ENCODE measurements at regions not wholly inside any gene's neighbourhood (a gene's known extent, or its start where the extent isn't known, plus 50 kb on each side); places are given as distances from the start of the nearest gene placed in this dataset.

DNA sequence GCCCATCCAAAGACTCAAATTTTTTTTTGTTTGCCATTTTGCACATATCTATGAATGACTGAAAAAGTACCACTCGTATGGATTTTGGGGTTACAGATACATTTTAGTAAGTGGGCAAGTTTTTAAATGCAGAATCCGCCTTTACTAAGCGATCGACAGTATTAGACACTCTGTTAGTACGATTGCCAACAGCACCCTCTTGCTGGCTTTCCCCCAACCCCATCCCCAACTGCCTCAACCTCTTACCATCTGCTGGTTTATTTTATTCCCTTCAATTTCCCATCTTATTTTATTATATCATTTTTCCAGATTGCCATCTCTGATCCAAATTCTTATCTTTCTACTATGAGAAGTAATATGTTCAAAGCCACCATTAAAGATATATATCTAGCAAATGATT, 244.8 kb downstream of the LRRIQ3 start:
- TF ChIP-seq CTCF (conservative IDR thresholded peaks at IDR 0.05; ENCODE audit: low read depth in 2 of 2), result 0 out of 4 replicates have a peak, but pooled peaks of 1 of the 2 experiments have one; percentile 16
- no peak for TF ChIP-seq EZH2phosphoT487 (IDR thresholded peaks at IDR 0.05; ENCODE audit: unreplicated experiment)
- no peak for TF ChIP-seq POLR2AphosphoS5 (IDR thresholded peaks at IDR 0.05; ENCODE audit: low read depth)
- TF ChIP-seq, protein P1, sequence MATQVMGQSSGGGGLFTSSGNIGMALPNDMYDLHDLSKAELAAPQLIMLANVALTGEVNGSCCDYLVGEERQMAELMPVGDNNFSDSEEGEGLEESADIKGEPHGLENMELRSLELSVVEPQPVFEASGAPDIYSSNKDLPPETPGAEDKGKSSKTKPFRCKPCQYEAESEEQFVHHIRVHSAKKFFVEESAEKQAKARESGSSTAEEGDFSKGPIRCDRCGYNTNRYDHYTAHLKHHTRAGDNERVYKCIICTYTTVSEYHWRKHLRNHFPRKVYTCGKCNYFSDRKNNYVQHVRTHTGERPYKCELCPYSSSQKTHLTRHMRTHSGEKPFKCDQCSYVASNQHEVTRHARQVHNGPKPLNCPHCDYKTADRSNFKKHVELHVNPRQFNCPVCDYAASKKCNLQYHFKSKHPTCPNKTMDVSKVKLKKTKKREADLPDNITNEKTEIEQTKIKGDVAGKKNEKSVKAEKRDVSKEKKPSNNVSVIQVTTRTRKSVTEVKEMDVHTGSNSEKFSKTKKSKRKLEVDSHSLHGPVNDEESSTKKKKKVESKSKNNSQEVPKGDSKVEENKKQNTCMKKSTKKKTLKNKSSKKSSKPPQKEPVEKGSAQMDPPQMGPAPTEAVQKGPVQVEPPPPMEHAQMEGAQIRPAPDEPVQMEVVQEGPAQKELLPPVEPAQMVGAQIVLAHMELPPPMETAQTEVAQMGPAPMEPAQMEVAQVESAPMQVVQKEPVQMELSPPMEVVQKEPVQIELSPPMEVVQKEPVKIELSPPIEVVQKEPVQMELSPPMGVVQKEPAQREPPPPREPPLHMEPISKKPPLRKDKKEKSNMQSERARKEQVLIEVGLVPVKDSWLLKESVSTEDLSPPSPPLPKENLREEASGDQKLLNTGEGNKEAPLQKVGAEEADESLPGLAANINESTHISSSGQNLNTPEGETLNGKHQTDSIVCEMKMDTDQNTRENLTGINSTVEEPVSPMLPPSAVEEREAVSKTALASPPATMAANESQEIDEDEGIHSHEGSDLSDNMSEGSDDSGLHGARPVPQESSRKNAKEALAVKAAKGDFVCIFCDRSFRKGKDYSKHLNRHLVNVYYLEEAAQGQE (IDR thresholded peaks at IDR 0.05; ENCODE audit: unreplicated experiment), result no peak
- TF ChIP-seq EZH2 (IDR thresholded peaks at IDR 0.05; ENCODE audit: low read depth, unreplicated experiment), result no peak
- TF ChIP-seq STAT1 (IDR thresholded peaks at IDR 0.05; ENCODE audit: unreplicated experiment), result no peak
- no peak for TF ChIP-seq JUNB (IDR thresholded peaks at IDR 0.05; ENCODE audit: unreplicated experiment)
- no peak for TF ChIP-seq NANOG (IDR thresholded peaks at IDR 0.05; ENCODE audit: borderline replicate concordance)
- TF ChIP-seq CREB1 (CRISPR knock-in tag; IDR thresholded peaks at IDR 0.05; ENCODE audit: low read depth), result no peak
- no peak for TF ChIP-seq ZNF114 (CRISPR knock-in tag; IDR thresholded peaks at IDR 0.05)
- no peak for TF ChIP-seq ZNF331 (CRISPR knock-in tag; IDR thresholded peaks at IDR 0.05; ENCODE audit: low read depth)
- TF ChIP-seq ETS1 (IDR thresholded peaks at IDR 0.05), result no peak
- no peak for TF ChIP-seq ZNF462 (CRISPR knock-in tag; IDR thresholded peaks at IDR 0.05)

All from GM23338 (cell line).